GM12878 (cell line): ENCODE measurements at regions not wholly inside any gene's neighbourhood (a gene's known extent, or its start where the extent isn't known, plus 50 kb on each side); places are given as distances from the start of the nearest gene placed in this dataset.

Experiments
- ATAC-seq: fragments of 200-7000 bp; cut with Tn5 transposase; 3 replicates; pipeline ENCODE4 v1.9.1; 2020; ENCODE audit warnings: mild to moderate bottlenecking, moderate library complexity
- BruUV-seq: library from RNA; stranded (reverse); fragments of 400-500 nt; replicated peaks from 2 replicates; lab custom pipeline; 2021; lab: Mats Ljungman, UMichigan
- CTCF ChIA-PET: fragments of 300-600 bp; sonication (Branson Sonifier 250); formaldehyde crosslinking; extraction: SDS; loops from one replicate; lab custom pipeline; 2021; ENCODE audit warnings: inconsistent platforms; lab: Yijun Ruan, JAX
- POLR2A ChIA-PET: fragments of 350-600 bp; formaldehyde crosslinking; extraction: SDS; loops from one replicate; lab custom pipeline; 2021; ENCODE audit warnings: inconsistent platforms; lab: Charles Lee
- RAD21 ChIA-PET: fragments of 300-600 bp; sonication (Branson Sonifier 250); formaldehyde crosslinking; loops from one replicate; lab custom pipeline; 2023; ENCODE audit warnings: antibody characterized with exemption; ENCODE audit not compliant: unreplicated experiment; lab: Charles Lee
- SMC1A ChIA-PET: fragments of 300-600 bp; sonication (Branson Sonifier 250); formaldehyde crosslinking; loops from one replicate; lab custom pipeline; 2023; ENCODE audit not compliant: unreplicated experiment, uncharacterized antibody; lab: Charles Lee
- DNase-seq: peaks from one replicate; pipeline ENCODE4 v3.0.0-alpha.2; 2011; ENCODE audit warnings: low read depth, low spot score
- FAIRE-seq: peaks from 3 replicates; lab custom pipeline; 2011; peaks lifted over from hg19 to GRCh38; lab: Jason Lieb, UNC
- H2AFZ ChIP-seq: 2 replicates; pipeline ENCODE4 v1.6.0; 2011; ENCODE audit warnings: low read depth, low read length, control low read depth; ENCODE audit not compliant: control insufficient read depth
- H3K27ac ChIP-seq: 2 replicates; pipeline ENCODE4 v1.5.1; 2011; ENCODE audit warnings: control low read depth; ENCODE audit not compliant: control insufficient read depth, insufficient read depth
- H3K27me3 ChIP-seq, 2 experiments: replicated peaks in 1 of 2; 2 replicates each; pipeline versions ENCODE4 v1.6.0 to v1.6.1; 2011; ENCODE audit warnings: low read length in 1 of 2; ENCODE audit not compliant: control insufficient read depth in 2 of 2, insufficient read depth in 2 of 2
- H3K36me3 ChIP-seq, 2 experiments: 2 replicates each; pipeline ENCODE4 v1.5.1; 2011; ENCODE audit warnings: low read length in 1 of 2; ENCODE audit not compliant: control insufficient read depth in 2 of 2, insufficient read depth in 2 of 2
- H3K4me1 ChIP-seq: 2 replicates; pipeline ENCODE4 v1.6.1; 2011; ENCODE audit warnings: mild to moderate bottlenecking, low read length, moderate library complexity, mixed read lengths; ENCODE audit not compliant: control insufficient read depth, insufficient read depth
- H3K4me2 ChIP-seq: 2 replicates; pipeline ENCODE4 v1.6.0; 2011; ENCODE audit warnings: control low read depth; ENCODE audit not compliant: control insufficient read depth, insufficient read depth
- H3K4me3 ChIP-seq: fragments of 200-600 bp; sonication (generic); 2 replicates; pipeline ENCODE4 v1.5.1; 2016
- H3K79me2 ChIP-seq: 2 replicates; pipeline ENCODE4 v1.6.0; 2011; ENCODE audit warnings: low read length; ENCODE audit not compliant: control insufficient read depth, insufficient read depth
- H3K9ac ChIP-seq: 2 replicates; pipeline ENCODE4 v1.8.0; 2011; ENCODE audit warnings: low read length, control low read depth, mixed read lengths; ENCODE audit not compliant: control insufficient read depth, insufficient read depth
- H3K9me3 ChIP-seq: replicated peaks from 3 replicates; pipeline ENCODE4 v1.5.1; 2011; ENCODE audit warnings: mild to moderate bottlenecking, low read length; ENCODE audit not compliant: control insufficient read depth, insufficient read depth
- H4K20me1 ChIP-seq: 2 replicates; pipeline ENCODE4 v1.6.0; 2011; ENCODE audit not compliant: control insufficient read depth, insufficient read depth
- BRCA1 ChIP-seq: IDR thresholded peaks from 2 replicates; pipeline ENCODE4 v1.6.1; 2011; ENCODE audit warnings: low read depth, low read length, improper control_type of control experiment
- CHD2 ChIP-seq: IDR thresholded peaks from 2 replicates; pipeline ENCODE4 v1.6.1; 2011; ENCODE audit warnings: low read depth, low read length, improper control_type of control experiment, borderline replicate concordance
- EP300 ChIP-seq, 2 experiments: fragments of 150-350 bp in 1 of 2; IDR thresholded peaks; 2 replicates each; pipeline ENCODE4 v1.6.1; 2011 to 2012; ENCODE audit warnings: low read depth in 2 of 2, low read length in 2 of 2, borderline replicate concordance in 1 of 2, improper control_type of control experiment in 1 of 2, inconsistent platforms in 1 of 2; ENCODE audit not compliant: control insufficient read depth in 1 of 2
- HCFC1 ChIP-seq: fragments of 150-350 bp; IDR thresholded peaks from 2 replicates; pipeline ENCODE4 v1.6.1; 2014; ENCODE audit warnings: low read length
- JUND ChIP-seq: IDR thresholded peaks from 2 replicates; pipeline ENCODE4 v1.6.1; 2012; ENCODE audit warnings: low read depth, mild to moderate bottlenecking, low read length, improper control_type of control experiment, moderate library complexity
- PAX5 ChIP-seq: IDR thresholded peaks from 2 replicates; pipeline ENCODE4 v1.6.1; 2011; ENCODE audit warnings: low read depth, low read length, borderline replicate concordance
- RELA ChIP-seq: fragments of 450-650 bp; IDR thresholded peaks from 2 replicates; pipeline ENCODE4 v1.8.0; 2014; ENCODE audit warnings: borderline replicate concordance; ENCODE audit not compliant: partially characterized antibody
- RUNX3 ChIP-seq: IDR thresholded peaks from 2 replicates; pipeline ENCODE4 v1.6.1; 2012; ENCODE audit warnings: low read length, inconsistent platforms
- ZNF622 ChIP-seq: fragments of 450-650 bp; IDR thresholded peaks from 2 replicates; pipeline ENCODE4 v1.6.1; 2017; ENCODE audit warnings: mild to moderate bottlenecking, inconsistent platforms
- WGBS: methylation state at CpG from one replicate; pipeline ENCODE4 v1.1.6; 2016; ENCODE audit warnings: low lambda C conversion rate; ENCODE audit not compliant: insufficient replicate concordance, insufficient coverage; ENCODE audit errors: missing lambda C conversion rate; 5-methylcytosine and 5-hydroxymethylcytosine counted together
- in situ Hi-C: fragments of 300-500 bp; cut with MboI; formaldehyde crosslinking; loops from 9 replicates; pipeline ENCODE4 v1.14.3; 2018; ENCODE audit warnings: mixed read lengths
- intact Hi-C: fragments of 100-400 bp; cut with micrococcal nuclease; formaldehyde crosslinking; loops from one replicate; pipeline ENCODE4 v1.14.2; 2022; ENCODE audit not compliant: unreplicated experiment
- TF ChIP-seq, protein P1 (sequence below): fragments of 450-650 bp; formaldehyde crosslinking; IDR thresholded peaks from 2 replicates; pipeline ENCODE4 v1.4.0; 2020; ENCODE audit warnings: mild to moderate bottlenecking, moderate library complexity
- TF ChIP-seq, protein P2 (sequence below): fragments of 450-650 bp; formaldehyde crosslinking; IDR thresholded peaks from 2 replicates; pipeline ENCODE4 v1.4.0; 2022; ENCODE audit warnings: mild to moderate bottlenecking, moderate library complexity

DNA sequence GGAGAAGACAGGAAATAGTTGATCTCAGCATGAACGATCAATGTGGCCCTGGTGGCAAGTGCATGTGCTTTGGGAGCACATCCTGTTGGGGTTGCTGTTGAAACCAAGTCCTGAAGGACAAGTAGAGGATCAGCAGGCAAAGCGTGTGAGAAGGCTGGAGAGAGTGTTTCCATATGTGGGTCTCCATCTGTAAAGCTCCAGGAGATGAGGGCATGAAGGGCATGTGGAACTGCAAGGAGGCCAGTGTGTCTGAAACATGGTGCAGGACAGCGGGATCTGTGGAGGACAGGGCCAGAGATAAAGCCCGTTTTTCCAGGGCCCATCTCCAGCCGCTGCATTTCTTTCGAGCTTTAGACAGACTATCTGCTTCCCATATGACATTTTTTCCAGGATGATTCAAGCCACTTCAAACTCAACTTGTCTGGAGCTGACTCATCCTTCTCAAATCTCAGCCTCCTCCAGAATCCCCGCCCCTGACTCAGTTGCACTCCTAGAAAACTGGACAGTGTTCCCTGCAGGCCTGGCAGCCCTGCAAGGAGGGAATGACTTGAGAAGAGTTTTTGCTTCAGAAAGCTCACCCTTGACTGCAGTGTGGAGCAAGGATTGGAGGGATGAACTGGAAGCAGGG, 226.1 kb downstream of the VAPA start (continued):
- TF ChIP-seq, protein P1, sequence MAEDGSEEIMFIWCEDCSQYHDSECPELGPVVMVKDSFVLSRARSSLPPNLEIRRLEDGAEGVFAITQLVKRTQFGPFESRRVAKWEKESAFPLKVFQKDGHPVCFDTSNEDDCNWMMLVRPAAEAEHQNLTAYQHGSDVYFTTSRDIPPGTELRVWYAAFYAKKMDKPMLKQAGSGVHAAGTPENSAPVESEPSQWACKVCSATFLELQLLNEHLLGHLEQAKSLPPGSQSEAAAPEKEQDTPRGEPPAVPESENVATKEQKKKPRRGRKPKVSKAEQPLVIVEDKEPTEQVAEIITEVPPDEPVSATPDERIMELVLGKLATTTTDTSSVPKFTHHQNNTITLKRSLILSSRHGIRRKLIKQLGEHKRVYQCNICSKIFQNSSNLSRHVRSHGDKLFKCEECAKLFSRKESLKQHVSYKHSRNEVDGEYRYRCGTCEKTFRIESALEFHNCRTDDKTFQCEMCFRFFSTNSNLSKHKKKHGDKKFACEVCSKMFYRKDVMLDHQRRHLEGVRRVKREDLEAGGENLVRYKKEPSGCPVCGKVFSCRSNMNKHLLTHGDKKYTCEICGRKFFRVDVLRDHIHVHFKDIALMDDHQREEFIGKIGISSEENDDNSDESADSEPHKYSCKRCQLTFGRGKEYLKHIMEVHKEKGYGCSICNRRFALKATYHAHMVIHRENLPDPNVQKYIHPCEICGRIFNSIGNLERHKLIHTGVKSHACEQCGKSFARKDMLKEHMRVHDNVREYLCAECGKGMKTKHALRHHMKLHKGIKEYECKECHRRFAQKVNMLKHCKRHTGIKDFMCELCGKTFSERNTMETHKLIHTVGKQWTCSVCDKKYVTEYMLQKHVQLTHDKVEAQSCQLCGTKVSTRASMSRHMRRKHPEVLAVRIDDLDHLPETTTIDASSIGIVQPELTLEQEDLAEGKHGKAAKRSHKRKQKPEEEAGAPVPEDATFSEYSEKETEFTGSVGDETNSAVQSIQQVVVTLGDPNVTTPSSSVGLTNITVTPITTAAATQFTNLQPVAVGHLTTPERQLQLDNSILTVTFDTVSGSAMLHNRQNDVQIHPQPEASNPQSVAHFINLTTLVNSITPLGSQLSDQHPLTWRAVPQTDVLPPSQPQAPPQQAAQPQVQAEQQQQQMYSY (CRISPR knock-in tag), result no peak
- no peak for TF ChIP-seq ZNF622

DNA sequence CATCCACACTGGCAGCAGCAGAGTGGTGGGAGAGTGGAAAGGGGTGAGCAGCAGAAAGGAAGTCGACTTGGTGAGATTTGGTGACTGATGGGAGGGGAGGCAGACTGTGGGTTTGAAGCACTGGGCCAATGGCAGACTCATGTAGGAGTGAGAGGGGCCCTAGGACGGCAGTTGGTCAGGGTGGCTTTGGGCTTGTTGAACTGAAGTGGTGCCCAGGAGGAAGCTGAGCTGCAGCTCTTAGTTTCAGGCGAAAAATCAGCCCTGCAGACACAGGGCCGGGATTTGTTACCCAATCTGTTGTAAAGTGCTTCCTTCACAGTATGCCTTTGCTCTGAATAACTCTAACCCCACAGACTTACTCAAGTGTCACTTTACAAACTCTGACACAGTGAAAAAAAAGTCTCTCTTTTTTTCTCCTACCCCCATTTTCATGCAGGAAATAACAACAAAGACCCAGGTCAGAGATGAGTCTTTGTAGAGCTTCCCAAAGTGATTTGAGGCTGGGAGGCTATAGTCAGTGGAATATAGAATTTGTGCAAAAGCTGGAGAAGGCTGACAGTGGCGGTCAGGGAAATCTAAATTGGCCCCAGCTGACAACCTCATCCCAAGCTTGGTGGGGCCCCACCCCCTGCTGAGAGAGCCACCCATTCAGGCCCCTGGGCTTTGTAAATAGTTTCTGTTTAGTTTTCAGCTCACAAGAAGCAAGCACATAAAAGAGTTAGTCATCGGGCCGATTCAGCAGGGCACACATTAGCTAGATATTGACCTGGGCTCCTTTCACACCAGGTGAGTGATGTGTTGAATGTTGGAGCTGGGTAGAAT, 226.9 kb downstream of the VAPA start:
- RAD21 ChIA-PET, result no interaction called here
- DNase-seq (no peak), FAIRE-seq (no peak), ATAC-seq (no peak)
- Histone ChIP-seq H3K79me2 (no peaks in the 10 kb centered on the region), H3K4me3 (no peak overlapping the region), H3K9me3 (no peaks in the 10 kb centered on the region), H3K4me1 (no peaks in the 10 kb centered on the region), H2AFZ (no peak overlapping the region), H3K36me3 (no peaks in the 10 kb centered on the region), H3K9ac (no peak overlapping the region), H3K27ac (no peak overlapping the region), H3K4me2 (no peak overlapping the region), H3K27me3 (peaks cover 0 to 2% of the 10 kb centered on the region in 2 experiments; a peak in 1 of 4 replicates), H4K20me1 (no peaks in the 10 kb centered on the region)
- CTCF ChIA-PET, result no interaction called here
- in situ Hi-C loops, result no loop called here
- SMC1A ChIA-PET, result no interaction called here
- 11% methylated on average over 7 of the region's 7 CpGs for WGBS
- POLR2A ChIA-PET, result no interaction called here
- intact Hi-C loops, result no loop called here
- no TSS peak for BruUV-seq
- TF ChIP-seq EP300 (IDR thresholded peaks at IDR 0.05; ENCODE audit: borderline replicate concordance in 1 of 2, control insufficient read depth in 1 of 2, low read depth in 2 of 2, low read length in 2 of 2), result no peak
- TF ChIP-seq RUNX3, result no peak
- no peak for TF ChIP-seq HCFC1
- no peak for TF ChIP-seq PAX5
- no peak for TF ChIP-seq RELA
- TF ChIP-seq, protein P2, sequence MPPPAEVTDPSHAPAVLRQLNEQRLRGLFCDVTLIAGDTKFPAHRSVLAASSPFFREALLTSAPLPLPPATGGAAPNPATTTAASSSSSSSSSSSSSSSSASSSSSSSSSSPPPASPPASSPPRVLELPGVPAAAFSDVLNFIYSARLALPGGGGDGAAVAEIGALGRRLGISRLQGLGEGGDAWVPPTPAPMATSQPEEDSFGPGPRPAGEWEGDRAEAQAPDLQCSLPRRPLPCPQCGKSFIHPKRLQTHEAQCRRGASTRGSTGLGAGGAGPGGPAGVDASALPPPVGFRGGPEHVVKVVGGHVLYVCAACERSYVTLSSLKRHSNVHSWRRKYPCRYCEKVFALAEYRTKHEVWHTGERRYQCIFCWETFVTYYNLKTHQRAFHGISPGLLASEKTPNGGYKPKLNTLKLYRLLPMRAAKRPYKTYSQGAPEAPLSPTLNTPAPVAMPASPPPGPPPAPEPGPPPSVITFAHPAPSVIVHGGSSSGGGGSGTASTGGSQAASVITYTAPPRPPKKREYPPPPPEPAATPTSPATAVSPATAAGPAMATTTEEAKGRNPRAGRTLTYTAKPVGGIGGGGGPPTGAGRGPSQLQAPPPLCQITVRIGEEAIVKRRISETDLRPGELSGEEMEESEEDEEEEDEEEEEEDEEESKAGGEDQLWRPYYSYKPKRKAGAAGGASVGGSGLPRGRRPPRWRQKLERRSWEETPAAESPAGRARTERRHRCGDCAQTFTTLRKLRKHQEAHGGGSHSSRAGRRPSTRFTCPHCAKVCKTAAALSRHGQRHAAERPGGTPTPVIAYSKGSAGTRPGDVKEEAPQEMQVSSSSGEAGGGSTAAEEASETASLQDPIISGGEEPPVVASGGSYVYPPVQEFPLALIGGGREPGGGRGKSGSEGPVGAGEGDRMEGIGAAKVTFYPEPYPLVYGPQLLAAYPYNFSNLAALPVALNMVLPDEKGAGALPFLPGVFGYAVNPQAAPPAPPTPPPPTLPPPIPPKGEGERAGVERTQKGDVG, result no peak
- TF ChIP-seq JUND, result no peak
- no peak for TF ChIP-seq BRCA1
- TF ChIP-seq CHD2, result no peak
